AG04450 (cell line): ENCODE measurements at regions not wholly inside any gene's neighbourhood (a gene's known extent, or its start where the extent isn't known, plus 50 kb on each side); places are given as distances from the start of the nearest gene placed in this dataset.
"Not testable (repeated sequence)": the region's sequence is repeated elsewhere in the genome, so short reads cannot be mapped to it uniquely, and the experiment has no call there.

Source experiments
- CTCF ChIA-PET: fragments of 300-600, 350-600 bp; formaldehyde crosslinking; extraction: SDS; loops from one replicate; lab custom pipeline; 2022; ENCODE audit warnings: antibody characterized with exemption, inconsistent platforms; lab: Charles Lee
- POLR2A ChIA-PET: fragments of 350-600 bp; formaldehyde crosslinking; extraction: SDS; loops from one replicate; lab custom pipeline; 2021; ENCODE audit warnings: antibody characterized with exemption, inconsistent platforms; lab: Yijun Ruan, JAX
- DNase-seq: peaks from one replicate; pipeline ENCODE4 v3.0.0-alpha.2; 2011; ENCODE audit warnings: low read depth, low spot score
- H3K27ac ChIP-seq: one replicate; pipeline ENCODE4 v1.5.1; 2012; ENCODE audit warnings: low read depth, low read length, control low read depth
- H3K27me3 ChIP-seq: one replicate; pipeline ENCODE4 v1.6.0; 2012; ENCODE audit warnings: low read length; ENCODE audit not compliant: control insufficient read depth, insufficient read depth
- H3K4me3 ChIP-seq: 2 replicates; pipeline ENCODE4 v1.5.1; 2011; ENCODE audit warnings: mild to moderate bottlenecking, low read depth, low read length, control low read depth
- H3K9me3 ChIP-seq: 2 replicates; pipeline ENCODE4 v1.5.1; 2012; ENCODE audit warnings: low read length; ENCODE audit not compliant: control insufficient read depth, insufficient read depth
- CTCF ChIP-seq: IDR thresholded peaks from 2 replicates; pipeline ENCODE4 v1.5.1; 2011; ENCODE audit warnings: low read depth, low read length, control low read depth, inconsistent platforms

- CTCF ChIA-PET = no interaction called here
- TF ChIP-seq CTCF = no peak
Observed at GRCh38 chr3:176219970-176220369, 977.3 kb downstream of the TBL1XR1 start.

DNA sequence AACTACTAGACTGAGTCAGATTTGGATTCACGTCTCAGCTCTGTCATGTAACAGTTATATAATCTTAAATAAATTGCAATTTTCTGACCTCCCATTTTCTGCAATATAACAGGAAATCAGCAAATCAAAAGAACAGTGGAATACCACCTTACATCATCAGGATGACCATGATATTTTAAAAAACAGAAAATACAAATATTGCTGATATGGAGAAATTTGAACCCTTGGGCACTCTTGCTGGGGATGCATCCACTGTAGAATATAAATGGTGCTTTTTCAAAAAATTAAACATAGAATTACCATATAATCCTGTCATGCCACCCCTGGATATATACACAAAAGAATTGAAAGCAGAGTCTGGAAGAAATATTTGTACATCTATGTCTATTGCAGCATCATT, 982.5 kb downstream of the TBL1XR1 start:
- no peak overlapping the region for H3K27ac ChIP-seq
- DNase-seq = no peak
- H3K9me3 ChIP-seq = peaks cover 4% of the 10 kb centered on the region; the same call in 1 of the 2 replicates
- no peaks in the 10 kb centered on the region for H3K27me3 ChIP-seq
- no peak overlapping the region for H3K4me3 ChIP-seq
- ChIA-PET CTCF (no interaction called here), POLR2A (no interaction called here)
- no peak for TF ChIP-seq CTCF

More at GRCh38 chr3:176219970-176220369, 977.3 kb downstream of the TBL1XR1 start:
- DNase-seq = no peak
- no peak overlapping the region for H3K27ac ChIP-seq
- POLR2A ChIA-PET = no interaction called here
- no peak overlapping the region for H3K4me3 ChIP-seq
- H3K27me3 ChIP-seq = no peaks in the 10 kb centered on the region
- no peaks in the 10 kb centered on the region for H3K9me3 ChIP-seq

GRCh38 chr3:176213314-176213713, 984.0 kb downstream of the TBL1XR1 start:
- CTCF ChIA-PET, H3K27me3 ChIP-seq, H3K27ac ChIP-seq, DNase-seq, H3K4me3 ChIP-seq, POLR2A ChIA-PET, H3K9me3 ChIP-seq: not testable (repeated sequence)

- ChIA-PET POLR2A (no interaction called here), CTCF (no interaction called here)
- Histone ChIP-seq H3K27ac (no peak overlapping the region), H3K9me3 (peaks cover 4% of the 10 kb centered on the region; the same call in 1 of the 2 replicates), H3K27me3 (no peaks in the 10 kb centered on the region), H3K4me3 (no peak overlapping the region)
- no peak for DNase-seq
- no peak for TF ChIP-seq CTCF
Observed at GRCh38 chr3:176208915-176209314, 988.4 kb downstream of the TBL1XR1 start.

DNA sequence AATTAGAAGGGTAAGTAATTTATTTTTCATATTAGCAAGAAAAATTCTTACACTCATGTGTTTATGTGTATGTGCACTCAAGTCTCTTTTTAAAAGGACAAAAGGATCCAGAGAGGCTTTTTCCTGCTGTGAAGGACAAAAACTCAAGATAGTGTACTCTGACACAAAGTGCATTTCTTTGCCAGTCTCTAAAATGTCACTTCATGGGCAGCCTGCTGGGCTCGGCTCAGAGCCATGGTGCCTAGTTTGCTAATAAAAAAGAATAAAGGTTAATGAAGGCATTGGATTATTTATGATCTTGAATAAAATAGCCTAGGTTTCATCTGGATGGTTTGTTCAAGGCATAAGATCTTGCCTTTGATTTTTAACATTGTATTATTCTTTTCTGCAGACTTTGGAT, 989.0 kb downstream of the TBL1XR1 start:
- Histone ChIP-seq H3K27me3 (no peaks in the 10 kb centered on the region), H3K4me3 (no peak overlapping the region), H3K9me3 (peaks cover 2% of the 10 kb centered on the region; the same call in 1 of the 2 replicates), H3K27ac (no peak overlapping the region)
- CTCF ChIA-PET = no interaction called here
- TF ChIP-seq CTCF = no peak
- no peak for DNase-seq
- POLR2A ChIA-PET = no interaction called here

DNA sequence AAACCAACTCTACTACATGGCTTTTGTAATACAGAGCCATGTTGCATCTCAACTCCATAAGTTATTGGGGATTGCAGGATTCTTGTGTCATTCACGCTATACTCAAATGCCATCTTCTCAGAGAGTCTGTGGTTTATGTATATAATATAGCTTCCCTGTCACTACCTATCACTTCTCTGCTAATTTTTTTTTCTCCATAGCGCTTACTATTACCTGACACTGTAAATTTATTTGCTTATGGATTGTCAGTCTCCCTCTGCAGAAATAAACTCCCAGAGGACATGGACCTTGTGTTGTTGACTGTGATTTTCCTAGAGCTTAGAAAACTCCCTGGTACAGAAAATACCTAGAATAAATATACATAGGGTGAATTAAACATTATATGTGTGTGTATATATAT, 990.5 kb downstream of the TBL1XR1 start:
- Histone ChIP-seq H3K9me3 (no peaks in the 10 kb centered on the region), H3K27me3 (no peaks in the 10 kb centered on the region), H3K27ac (no peak overlapping the region), H3K4me3 (no peak overlapping the region)
- TF ChIP-seq CTCF = no peak
- ChIA-PET CTCF (no interaction called here), POLR2A (no interaction called here)
- no peak for DNase-seq
